Keratinocyte (primary cell): ENCODE measurements at regions not wholly inside any gene's neighbourhood (a gene's known extent, or its start where the extent isn't known, plus 50 kb on each side); places are given as distances from the start of the nearest gene placed in this dataset.

Experiments used
- DNase-seq: peaks from one replicate; pipeline ENCODE4 v3.0.0-alpha.2; 2011; ENCODE audit warnings: low read depth, missing footprints, low spot score
- FAIRE-seq: peaks from 2 replicates; lab custom pipeline; 2011; peaks lifted over from hg19 to GRCh38; lab: Jason Lieb, UNC
- H2AFZ ChIP-seq: 2 replicates; pipeline ENCODE4 v1.6.0; 2012; ENCODE audit warnings: low read length, control low read depth, inconsistent platforms; ENCODE audit not compliant: control insufficient read depth
- H3K27ac ChIP-seq: 2 replicates; pipeline ENCODE4 v1.5.1; 2011; ENCODE audit warnings: low read length; ENCODE audit not compliant: control insufficient read depth, insufficient read depth
- H3K27me3 ChIP-seq: 3 replicates; pipeline ENCODE4 v1.6.0; 2011; ENCODE audit warnings: low read length; ENCODE audit not compliant: control insufficient read depth, insufficient read depth; ENCODE audit errors: extremely low read depth
- H3K36me3 ChIP-seq, 2 experiments: 2 replicates in 1 of 2; 3 replicates in 1 of 2; pipeline ENCODE4 v1.5.1; 2011; ENCODE audit warnings: low read length in 2 of 2, mild to moderate bottlenecking in 1 of 2; ENCODE audit not compliant: control insufficient read depth in 2 of 2, insufficient read depth in 2 of 2; ENCODE audit errors: extremely low read depth in 1 of 2
- H3K4me1 ChIP-seq: 3 replicates; pipeline ENCODE4 v1.5.1; 2011; ENCODE audit warnings: low read length; ENCODE audit not compliant: control insufficient read depth, insufficient read depth; ENCODE audit errors: extremely low read depth
- H3K4me2 ChIP-seq: 3 replicates; pipeline ENCODE4 v1.6.0; 2011; ENCODE audit warnings: low read depth, low read length; ENCODE audit not compliant: control insufficient read depth, insufficient read depth; ENCODE audit errors: extremely low read depth
- H3K4me3 ChIP-seq, 3 experiments: fragments of 200-600 bp in 1 of 3; sonication (generic) in 1 of 3; 2 replicates in 2 of 3; 3 replicates in 1 of 3; pipeline ENCODE4 v1.5.1; 2011 to 2016; ENCODE audit warnings: low read length in 3 of 3, mild to moderate bottlenecking in 3 of 3, control low read depth in 2 of 3, inconsistent platforms in 1 of 3, low read depth in 1 of 3, mixed read lengths in 1 of 3, mixed run types in 1 of 3, moderate library complexity in 1 of 3; ENCODE audit not compliant: control insufficient read depth in 2 of 3, insufficient read depth in 2 of 3; ENCODE audit errors: extremely low read depth in 1 of 3
- H3K79me2 ChIP-seq: 2 replicates; pipeline ENCODE4 v1.6.0; 2012; ENCODE audit warnings: low read length; ENCODE audit not compliant: control insufficient read depth, insufficient read depth
- H3K9ac ChIP-seq: 3 replicates; pipeline ENCODE4 v1.6.0; 2011; ENCODE audit warnings: low read length; ENCODE audit not compliant: control insufficient read depth, insufficient read depth; ENCODE audit errors: extremely low read depth
- H3K9me1 ChIP-seq: 3 replicates; pipeline ENCODE4 v1.6.0; 2011; ENCODE audit warnings: low read length; ENCODE audit not compliant: control insufficient read depth, insufficient read depth; ENCODE audit errors: extremely low read depth
- H3K9me3 ChIP-seq: 2 replicates; pipeline ENCODE4 v1.5.1; 2012; ENCODE audit warnings: low read depth, low read length; ENCODE audit not compliant: control insufficient read depth
- H4K20me1 ChIP-seq: 3 replicates; pipeline ENCODE4 v1.6.0; 2011; ENCODE audit warnings: low read length; ENCODE audit not compliant: control insufficient read depth, insufficient read depth; ENCODE audit errors: extremely low read depth
- CTCF ChIP-seq, 3 experiments: IDR thresholded peaks in 1 of 3; conservative IDR thresholded peaks in 1 of 3; optimal IDR thresholded peaks in 1 of 3; 2 replicates in 2 of 3; 3 replicates in 1 of 3; pipeline versions ENCODE3 to v1.5.1; 2011; ENCODE audit warnings: low read length in 3 of 3, mild to moderate bottlenecking in 3 of 3, moderate library complexity in 2 of 3, control low read depth in 1 of 3, inconsistent platforms in 1 of 3; ENCODE audit not compliant: insufficient read depth in 2 of 3; ENCODE audit errors: extremely low read depth in 1 of 3
- EZH2 ChIP-seq: IDR thresholded peaks from one replicate; pipeline ENCODE4 v1.6.1; 2012; ENCODE audit warnings: inconsistent platforms, mild to moderate bottlenecking, low read length, moderate library complexity
- dilution Hi-C: fragments of 300-500 bp; cut with MboI; formaldehyde crosslinking; loops from one replicate; pipeline ENCODE4 v1.7.0; 2020; ENCODE audit warnings: low sequenced_read_pairs; ENCODE audit not compliant: extremely low pct_ligation_motif_present

GRCh38 chr22:23513705-23514104, 66.4 kb downstream of the IGLL1 start:
- H3K27ac ChIP-seq, result no peak overlapping the region
- no peak overlapping the region for H3K4me2 ChIP-seq
- DNase-seq (no peak), FAIRE-seq (no peak)
- no peak overlapping the region for H3K9ac ChIP-seq
- TF ChIP-seq CTCF (optimal IDR thresholded peaks at IDR 0.05 in 1 of 3, IDR thresholded peaks at IDR 0.05 in 1 of 3, conservative IDR thresholded peaks at IDR 0.05 in 1 of 3; ENCODE audit: extremely low read depth in 1 of 3, insufficient read depth in 2 of 3, low read length in 3 of 3), result no peak
- no peak for TF ChIP-seq EZH2
- H4K20me1 ChIP-seq, result no peaks in the 10 kb centered on the region
- no peaks in the 10 kb centered on the region for H3K36me3 ChIP-seq
- H3K79me2 ChIP-seq, result no peaks in the 10 kb centered on the region
- H3K9me3 ChIP-seq, result no peaks in the 10 kb centered on the region
- H3K27me3 ChIP-seq, result no peaks in the 10 kb centered on the region
- H3K4me1 ChIP-seq, result no peaks in the 10 kb centered on the region
- dilution Hi-C loops, result no loop called here
- H2AFZ ChIP-seq, result no peak overlapping the region
- H3K9me1 ChIP-seq, result no peaks in the 10 kb centered on the region
- no peak overlapping the region for H3K4me3 ChIP-seq

GRCh38 chr22:23513133-23513532, 67.0 kb downstream of the IGLL1 start:
- Histone ChIP-seq H3K4me3 (no peak overlapping the region), H3K9ac (no peak overlapping the region), H3K27me3 (no peaks in the 10 kb centered on the region), H3K36me3 (no peaks in the 10 kb centered on the region), H3K4me2 (no peak overlapping the region), H3K9me3 (no peaks in the 10 kb centered on the region), H3K27ac (no peak overlapping the region), H3K4me1 (no peaks in the 10 kb centered on the region), H2AFZ (no peak overlapping the region), H3K9me1 (no peaks in the 10 kb centered on the region), H4K20me1 (no peaks in the 10 kb centered on the region), H3K79me2 (no peaks in the 10 kb centered on the region)
- dilution Hi-C loops, result no loop called here
- no peak for TF ChIP-seq CTCF (optimal IDR thresholded peaks at IDR 0.05 in 1 of 3, IDR thresholded peaks at IDR 0.05 in 1 of 3, conservative IDR thresholded peaks at IDR 0.05 in 1 of 3; ENCODE audit: extremely low read depth in 1 of 3, insufficient read depth in 2 of 3, low read length in 3 of 3)
- TF ChIP-seq EZH2, result no peak
- DNase-seq (no peak), FAIRE-seq (no peak)
